ENCODE measurements at regions not wholly inside any gene's neighbourhood (a gene's known extent, or its start where the extent isn't known, plus 50 kb on each side); places are given as distances from the start of the nearest gene placed in this dataset.

- no peak for DNase-seq (ENCODE audit: low spot score in 2 of 2)
- WGBS, 2 donors: 65 to 79% methylated on average over 2 of the region's 2 CpGs
- intact Hi-C loops (cut with DNase I; ENCODE audit: low total_unique reads): no loop called here
These were observed 157.7 kb upstream of the EYA4 start for GRCh38 chr6:133083248-133083967.

GRCh38 chr6:133085471-133085870 is 155.7 kb upstream of the EYA4 start:
- no peak for DNase-seq (ENCODE audit: low spot score in 2 of 2)
- no peak for TF ChIP-seq CTCF (IDR thresholded peaks at IDR 0.05)
- no peak for TF ChIP-seq POLR2A (IDR thresholded peaks at IDR 0.05)
- intact Hi-C loops (cut with DNase I; ENCODE audit: low total_unique reads): no loop called here
- WGBS, 2 donors: 80 to 83% methylated on average over 1 of the region's 1 CpG
- H3K4me3 ChIP-seq (ENCODE audit: low read depth, poor library complexity, severe bottlenecking): no peak overlapping the region

More at GRCh38 chr6:133083248-133083967, 157.7 kb upstream of the EYA4 start:
- no peak overlapping the region for H3K4me3 ChIP-seq (ENCODE audit: low read depth, poor library complexity, severe bottlenecking)
- TF ChIP-seq POLR2A (IDR thresholded peaks at IDR 0.05): no peak
- no peak for TF ChIP-seq CTCF (IDR thresholded peaks at IDR 0.05)

GRCh38 chr6:133085896-133086295 is 155.3 kb upstream of the EYA4 start:
- H3K4me3 ChIP-seq (ENCODE audit: low read depth, poor library complexity, severe bottlenecking): no peak overlapping the region
- no peak for DNase-seq (ENCODE audit: low spot score in 2 of 2)
- intact Hi-C loops (cut with DNase I; ENCODE audit: low total_unique reads): no loop called here
- TF ChIP-seq CTCF (IDR thresholded peaks at IDR 0.05): no peak
- TF ChIP-seq POLR2A (IDR thresholded peaks at IDR 0.05): no peak
- WGBS, 2 donors: 45% methylated on average over 2 of the region's 2 CpGs

GRCh38 chr6:133088931-133089695 is 152.0 kb upstream of the EYA4 start:
- no peak overlapping the region for H3K4me3 ChIP-seq (ENCODE audit: low read depth, poor library complexity, severe bottlenecking)
- intact Hi-C loops (cut with DNase I; ENCODE audit: low total_unique reads): no loop called here
- TF ChIP-seq POLR2A (IDR thresholded peaks at IDR 0.05): no peak
- no peak for TF ChIP-seq CTCF (IDR thresholded peaks at IDR 0.05)
- 85 to 91% methylated on average over 5 of the region's 5 CpGs for WGBS, 2 donors
- no peak for DNase-seq (ENCODE audit: low spot score in 2 of 2)

- 93 to 100% methylated on average over 1 of the region's 1 CpG for WGBS, 2 donors
- intact Hi-C loops (cut with DNase I; ENCODE audit: low total_unique reads): no loop called here
- no peak for TF ChIP-seq CTCF (IDR thresholded peaks at IDR 0.05)
- no peak for DNase-seq (ENCODE audit: low spot score in 2 of 2)
- H3K4me3 ChIP-seq (ENCODE audit: low read depth, poor library complexity, severe bottlenecking): no peak overlapping the region
These were observed 149.0 kb upstream of the EYA4 start for GRCh38 chr6:133092199-133092598.
